SK-N-SH (cell line): ENCODE measurements at regions not wholly inside any gene's neighbourhood (a gene's known extent, or its start where the extent isn't known, plus 50 kb on each side); places are given as distances from the start of the nearest gene placed in this dataset.

Experiments used
- CTCF ChIA-PET: fragments of 300-600, 350-600 bp; formaldehyde crosslinking; extraction: SDS; loops from one replicate; lab custom pipeline; 2021; lab: Yijun Ruan, JAX
- POLR2A ChIA-PET: fragments of 350-600 bp; sonication (Branson Sonifier 250); formaldehyde crosslinking; extraction: SDS; loops from one replicate; lab custom pipeline; 2020; ENCODE audit warnings: antibody characterized with exemption, inconsistent platforms; lab: Yijun Ruan, JAX
- DNase-seq: peaks from one replicate; pipeline ENCODE4 v3.0.0; 2012
- H2AFZ ChIP-seq: fragments of 200-600 bp; sonication (generic); 2 replicates; pipeline ENCODE4 v1.8.1; 2016; ENCODE audit warnings: antibody characterized with exemption, mild to moderate bottlenecking, low read depth
- H3F3A ChIP-seq: fragments of 200-600 bp; sonication (generic); replicated peaks from 2 replicates; pipeline ENCODE3; 2016; ENCODE audit warnings: antibody characterized with exemption, mild to moderate bottlenecking; ENCODE audit not compliant: insufficient read depth
- H3K27ac ChIP-seq, 2 experiments: fragments of 200-500 bp in 1 of 2; fragments of 200-600 bp in 1 of 2; sonication (Bioruptor generic) in 1 of 2; sonication (generic), shearing (Covaris generic) in 1 of 2; 2 replicates each; pipeline versions ENCODE4 v1.5.1 to v1.6.1; 2014 to 2016; ENCODE audit warnings: low read depth in 2 of 2, inconsistent platforms in 1 of 2, low read length in 1 of 2, mild to moderate bottlenecking in 1 of 2, mixed read lengths in 1 of 2
- H3K27me3 ChIP-seq: fragments of 200-600 bp; sonication (generic), shearing (Covaris generic); 2 replicates; pipeline ENCODE4 v1.6.1; 2016; ENCODE audit warnings: mixed run types; ENCODE audit not compliant: insufficient read depth
- H3K36me3 ChIP-seq, 2 experiments: fragments of 200-500 bp in 1 of 2; fragments of 200-600 bp in 1 of 2; sonication (Bioruptor generic) in 1 of 2; sonication (generic) in 1 of 2; replicated peaks in 1 of 2; 2 replicates each; pipeline versions ENCODE3 to v1.5.1; 2014 to 2016; ENCODE audit warnings: low read length in 1 of 2, mild to moderate bottlenecking in 1 of 2; ENCODE audit not compliant: insufficient read depth in 2 of 2, control insufficient read depth in 1 of 2
- H3K4me1 ChIP-seq, 2 experiments: fragments of 200-500 bp in 1 of 2; fragments of 200-600 bp in 1 of 2; sonication (Bioruptor generic) in 1 of 2; sonication (generic), shearing (Covaris generic) in 1 of 2; 2 replicates each; pipeline versions ENCODE4 v1.5.1 to v1.6.1; 2014 to 2016; ENCODE audit warnings: low read depth in 1 of 2, low read length in 1 of 2, mixed run types in 1 of 2; ENCODE audit not compliant: insufficient read depth in 2 of 2, control insufficient read depth in 1 of 2
- H3K4me2 ChIP-seq: fragments of 200-600 bp; sonication (generic), shearing (Covaris generic); 2 replicates; pipeline ENCODE4 v1.6.1; 2017; ENCODE audit warnings: mixed run types
- H3K4me3 ChIP-seq, 2 experiments: fragments of 200-500 bp in 1 of 2; fragments of 200-600 bp in 1 of 2; sonication (Bioruptor generic) in 1 of 2; sonication (generic), shearing (Covaris generic) in 1 of 2; 2 replicates each; pipeline versions ENCODE4 v1.5.1 to v1.8.1; 2014 to 2016; ENCODE audit warnings: low read depth in 2 of 2, inconsistent platforms in 1 of 2, low read length in 1 of 2, mild to moderate bottlenecking in 1 of 2, mixed read lengths in 1 of 2, moderate library complexity in 1 of 2
- H3K79me2 ChIP-seq: fragments of 200-600 bp; sonication (generic); 2 replicates; pipeline ENCODE4 v1.8.1; 2017; ENCODE audit warnings: mild to moderate bottlenecking; ENCODE audit not compliant: insufficient read depth
- H3K9ac ChIP-seq: fragments of 200-600 bp; sonication (generic); 2 replicates; pipeline ENCODE4 v1.6.1; 2017; ENCODE audit warnings: mixed run types
- H3K9me2 ChIP-seq: fragments of 200-600 bp; sonication (generic); 2 replicates; pipeline ENCODE4 v1.6.1; 2017; ENCODE audit warnings: mixed run types
- H3K9me3 ChIP-seq: fragments of 200-600 bp; sonication (generic); 2 replicates; pipeline ENCODE4 v1.6.1; 2017; ENCODE audit warnings: mixed run types, mild to moderate bottlenecking, moderate library complexity
- H4K20me1 ChIP-seq: fragments of 200-600 bp; sonication (generic); 2 replicates; pipeline ENCODE4 v1.6.1; 2017; ENCODE audit warnings: mild to moderate bottlenecking, mixed run types; ENCODE audit not compliant: insufficient read depth
- FOXJ3 ChIP-seq: sonication (generic); formaldehyde crosslinking; IDR thresholded peaks from 2 replicates; pipeline ENCODE4 v1.5.1; 2020; ENCODE audit warnings: mild to moderate bottlenecking, missing genetic modification reagents
- GATA2 ChIP-seq: sonication (generic); formaldehyde crosslinking; IDR thresholded peaks from 2 replicates; pipeline ENCODE4 v1.5.0; 2020; ENCODE audit warnings: mild to moderate bottlenecking, missing genetic modification reagents
- JUND ChIP-seq: IDR thresholded peaks from 2 replicates; pipeline ENCODE4 v1.4.0; 2012
- NRF1 ChIP-seq: IDR thresholded peaks from 2 replicates; pipeline ENCODE4 v1.6.1; 2012; ENCODE audit warnings: low read depth, mild to moderate bottlenecking, low read length
- POLR2AphosphoS5 ChIP-seq: IDR thresholded peaks from 2 replicates; pipeline ENCODE4 v1.6.1; 2012; ENCODE audit warnings: low read depth, low read length
- RFX5 ChIP-seq: IDR thresholded peaks from 2 replicates; pipeline ENCODE4 v1.6.1; 2012; ENCODE audit warnings: mild to moderate bottlenecking, improper control_type of control experiment, low read length
- TCF12 ChIP-seq: IDR thresholded peaks from 2 replicates; pipeline ENCODE4 v1.4.0; 2012
- WGBS: methylation state at CpG from one replicate; pipeline ENCODE4 v1.1.6; 2017; ENCODE audit warnings: low lambda C conversion rate; 5-methylcytosine and 5-hydroxymethylcytosine counted together
- TF ChIP-seq, protein P1 (sequence below): IDR thresholded peaks from 2 replicates; pipeline ENCODE4 v1.6.1; 2012; ENCODE audit warnings: mild to moderate bottlenecking, low read depth, low read length, moderate library complexity
- TF ChIP-seq, protein P2 (sequence below): IDR thresholded peaks from 2 replicates; pipeline ENCODE4; 2012
- TF ChIP-seq, protein P3 (sequence below): fragments of 150-350 bp; IDR thresholded peaks from 2 replicates; pipeline ENCODE4 v1.6.1; 2016; ENCODE audit warnings: mild to moderate bottlenecking, low read depth, low read length
- TF ChIP-seq, protein P4 (sequence below): IDR thresholded peaks from 2 replicates; pipeline ENCODE4 v1.4.0; 2012; ENCODE audit warnings: low read depth, borderline replicate concordance

DNA sequence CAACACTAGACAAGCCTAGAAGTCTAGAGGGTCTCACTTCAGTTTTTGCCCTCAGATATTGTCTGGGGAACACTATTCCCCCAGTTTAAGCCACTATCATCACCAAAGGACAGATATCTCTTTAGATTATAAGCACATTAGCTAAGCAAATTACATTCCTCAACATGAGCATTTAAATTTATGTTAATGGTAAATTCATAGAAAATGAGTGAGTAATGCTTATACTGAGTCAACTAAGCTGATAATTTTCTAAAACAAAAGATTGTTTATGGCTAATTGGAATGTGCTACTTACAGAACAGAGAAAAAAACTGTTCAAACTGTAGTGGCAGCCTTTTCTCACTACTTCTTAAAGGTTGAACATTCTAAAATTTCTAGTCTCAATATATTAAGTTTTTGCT is 290.2 kb downstream of the SLITRK1 start (continued):
- TF ChIP-seq, protein P1, sequence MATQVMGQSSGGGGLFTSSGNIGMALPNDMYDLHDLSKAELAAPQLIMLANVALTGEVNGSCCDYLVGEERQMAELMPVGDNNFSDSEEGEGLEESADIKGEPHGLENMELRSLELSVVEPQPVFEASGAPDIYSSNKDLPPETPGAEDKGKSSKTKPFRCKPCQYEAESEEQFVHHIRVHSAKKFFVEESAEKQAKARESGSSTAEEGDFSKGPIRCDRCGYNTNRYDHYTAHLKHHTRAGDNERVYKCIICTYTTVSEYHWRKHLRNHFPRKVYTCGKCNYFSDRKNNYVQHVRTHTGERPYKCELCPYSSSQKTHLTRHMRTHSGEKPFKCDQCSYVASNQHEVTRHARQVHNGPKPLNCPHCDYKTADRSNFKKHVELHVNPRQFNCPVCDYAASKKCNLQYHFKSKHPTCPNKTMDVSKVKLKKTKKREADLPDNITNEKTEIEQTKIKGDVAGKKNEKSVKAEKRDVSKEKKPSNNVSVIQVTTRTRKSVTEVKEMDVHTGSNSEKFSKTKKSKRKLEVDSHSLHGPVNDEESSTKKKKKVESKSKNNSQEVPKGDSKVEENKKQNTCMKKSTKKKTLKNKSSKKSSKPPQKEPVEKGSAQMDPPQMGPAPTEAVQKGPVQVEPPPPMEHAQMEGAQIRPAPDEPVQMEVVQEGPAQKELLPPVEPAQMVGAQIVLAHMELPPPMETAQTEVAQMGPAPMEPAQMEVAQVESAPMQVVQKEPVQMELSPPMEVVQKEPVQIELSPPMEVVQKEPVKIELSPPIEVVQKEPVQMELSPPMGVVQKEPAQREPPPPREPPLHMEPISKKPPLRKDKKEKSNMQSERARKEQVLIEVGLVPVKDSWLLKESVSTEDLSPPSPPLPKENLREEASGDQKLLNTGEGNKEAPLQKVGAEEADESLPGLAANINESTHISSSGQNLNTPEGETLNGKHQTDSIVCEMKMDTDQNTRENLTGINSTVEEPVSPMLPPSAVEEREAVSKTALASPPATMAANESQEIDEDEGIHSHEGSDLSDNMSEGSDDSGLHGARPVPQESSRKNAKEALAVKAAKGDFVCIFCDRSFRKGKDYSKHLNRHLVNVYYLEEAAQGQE = no peak

DNA sequence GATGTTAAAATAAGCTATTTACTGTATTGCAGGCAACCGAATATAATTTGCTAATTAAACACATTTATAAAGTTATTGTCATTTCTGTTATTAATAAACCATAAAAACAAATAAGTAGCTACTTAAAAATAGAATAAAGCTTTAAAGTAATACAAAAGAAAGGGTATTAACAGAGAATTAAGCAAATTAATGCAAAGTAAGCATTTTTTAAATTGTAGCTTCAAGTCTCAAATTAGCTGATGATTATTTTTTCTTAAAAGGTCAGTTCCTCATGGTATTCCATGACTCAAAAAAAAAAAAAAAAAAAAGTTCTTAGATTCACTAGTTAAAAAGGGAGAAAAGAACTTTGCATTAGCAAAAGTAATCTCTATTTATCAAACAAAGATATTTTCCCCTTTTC is 292.5 kb downstream of the SLITRK1 start:
- Histone ChIP-seq H4K20me1 (no peaks in the 10 kb centered on the region), H2AFZ (no peak overlapping the region), H3K4me2 (no peak overlapping the region), H3K79me2 (no peaks in the 10 kb centered on the region), H3K4me1 (no peaks in the 10 kb centered on the region), H3K27ac (no peak overlapping the region), H3K36me3 (no peaks in the 10 kb centered on the region), H3K9me2 (no peaks in the 10 kb centered on the region), H3K9ac (no peak overlapping the region), H3K9me3 (no peaks in the 10 kb centered on the region), H3K4me3 (no peak overlapping the region), H3K27me3 (no peaks in the 10 kb centered on the region), H3F3A (no peaks in the 10 kb centered on the region)
- TF ChIP-seq RFX5 = no peak
- no peak for TF ChIP-seq POLR2AphosphoS5
- TF ChIP-seq NRF1 = no peak
- no peak for TF ChIP-seq FOXJ3
- TF ChIP-seq, protein P2, sequence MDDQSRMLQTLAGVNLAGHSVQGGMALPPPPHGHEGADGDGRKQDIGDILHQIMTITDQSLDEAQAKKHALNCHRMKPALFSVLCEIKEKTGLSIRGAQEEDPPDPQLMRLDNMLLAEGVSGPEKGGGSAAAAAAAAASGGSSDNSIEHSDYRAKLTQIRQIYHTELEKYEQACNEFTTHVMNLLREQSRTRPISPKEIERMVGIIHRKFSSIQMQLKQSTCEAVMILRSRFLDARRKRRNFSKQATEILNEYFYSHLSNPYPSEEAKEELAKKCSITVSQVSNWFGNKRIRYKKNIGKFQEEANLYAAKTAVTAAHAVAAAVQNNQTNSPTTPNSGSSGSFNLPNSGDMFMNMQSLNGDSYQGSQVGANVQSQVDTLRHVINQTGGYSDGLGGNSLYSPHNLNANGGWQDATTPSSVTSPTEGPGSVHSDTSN = no peak
- TF ChIP-seq TCF12 = no peak
- TF ChIP-seq, protein P3, sequence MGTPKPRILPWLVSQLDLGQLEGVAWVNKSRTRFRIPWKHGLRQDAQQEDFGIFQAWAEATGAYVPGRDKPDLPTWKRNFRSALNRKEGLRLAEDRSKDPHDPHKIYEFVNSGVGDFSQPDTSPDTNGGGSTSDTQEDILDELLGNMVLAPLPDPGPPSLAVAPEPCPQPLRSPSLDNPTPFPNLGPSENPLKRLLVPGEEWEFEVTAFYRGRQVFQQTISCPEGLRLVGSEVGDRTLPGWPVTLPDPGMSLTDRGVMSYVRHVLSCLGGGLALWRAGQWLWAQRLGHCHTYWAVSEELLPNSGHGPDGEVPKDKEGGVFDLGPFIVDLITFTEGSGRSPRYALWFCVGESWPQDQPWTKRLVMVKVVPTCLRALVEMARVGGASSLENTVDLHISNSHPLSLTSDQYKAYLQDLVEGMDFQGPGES = no peak
- TF ChIP-seq JUND = no peak
- TF ChIP-seq, protein P4, sequence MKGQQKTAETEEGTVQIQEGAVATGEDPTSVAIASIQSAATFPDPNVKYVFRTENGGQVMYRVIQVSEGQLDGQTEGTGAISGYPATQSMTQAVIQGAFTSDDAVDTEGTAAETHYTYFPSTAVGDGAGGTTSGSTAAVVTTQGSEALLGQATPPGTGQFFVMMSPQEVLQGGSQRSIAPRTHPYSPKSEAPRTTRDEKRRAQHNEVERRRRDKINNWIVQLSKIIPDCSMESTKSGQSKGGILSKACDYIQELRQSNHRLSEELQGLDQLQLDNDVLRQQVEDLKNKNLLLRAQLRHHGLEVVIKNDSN = no peak
- CTCF ChIA-PET = interaction anchor here (0.6 kb wide), 1 partner anchor 1585 kb away, joined by 3 read pairs; no protein-coding TSS in a partner anchor
- POLR2A ChIA-PET = no interaction called here
- 0% methylated on average over 1 of the region's 1 CpG for WGBS
- no peak for DNase-seq

DNA sequence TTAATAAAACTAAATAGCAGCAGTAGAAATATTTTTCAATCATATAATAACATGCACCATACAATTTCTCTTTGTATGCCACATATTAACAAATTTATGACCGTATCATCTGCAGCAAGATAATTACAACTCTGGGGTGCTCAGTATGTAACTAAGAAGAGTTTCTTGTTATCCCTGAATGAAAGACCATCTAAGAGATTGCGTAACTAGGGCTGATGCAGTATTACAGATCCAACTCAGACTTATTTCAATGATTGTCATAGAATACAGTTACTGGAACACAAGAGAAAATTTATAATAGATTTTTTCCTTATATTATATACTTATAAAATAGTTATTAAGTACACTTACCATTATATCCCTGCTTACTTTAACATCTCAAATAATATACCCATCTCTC is 305.1 kb downstream of the SLITRK1 start:
- no peak for DNase-seq
- Histone ChIP-seq H3K9me3 (no peaks in the 10 kb centered on the region), H3K9me2 (0 out of 2 replicates have a peak, but pooled peaks cover 3% of the 10 kb centered on the region), H3K4me2 (no peak overlapping the region), H3K9ac (no peak overlapping the region), H3K4me3 (no peak overlapping the region), H3K79me2 (no peaks in the 10 kb centered on the region), H3F3A (no peaks in the 10 kb centered on the region), H3K36me3 (no peaks in the 10 kb centered on the region)
- 5% methylated on average over 2 of the region's 2 CpGs for WGBS
- CTCF ChIA-PET = no interaction called here
- TF ChIP-seq RFX5 = no peak
- no peak for TF ChIP-seq GATA2 (CRISPR knock-in tag)
- TF ChIP-seq, all 33 proteins: peak for 0
- H4K20me1 ChIP-seq = no peaks in the 10 kb centered on the region
- no peak overlapping the region for H3K27ac ChIP-seq
- no peaks in the 10 kb centered on the region for H3K4me1 ChIP-seq
- no peaks in the 10 kb centered on the region for H3K27me3 ChIP-seq
- POLR2A ChIA-PET = no interaction called here
- H2AFZ ChIP-seq = no peak overlapping the region
